Fibroblast of lung (primary cell): ENCODE measurements at regions not wholly inside any gene's neighbourhood (a gene's known extent, or its start where the extent isn't known, plus 50 kb on each side); places are given as distances from the start of the nearest gene placed in this dataset.

Source experiments
- EZH2 ChIP-seq: IDR thresholded peaks from 2 replicates; pipeline ENCODE4 v1.5.1; 2012; ENCODE audit warnings: low read length, control low read depth, mild to moderate bottlenecking; ENCODE audit errors: missing control alignments
- TF ChIP-seq, protein P1 (sequence below), 2 donors: IDR thresholded peaks in 1 of 2; conservative IDR thresholded peaks in 1 of 2; 1 replicate in 1 of 2; 2 replicates in 1 of 2; pipeline ENCODE4 v1.5.1; 2011 to 2012; ENCODE audit warnings: low read length in 2 of 2, control low read depth in 1 of 2, inconsistent platforms in 1 of 2, low read depth in 1 of 2, mild to moderate bottlenecking in 1 of 2

DNA sequence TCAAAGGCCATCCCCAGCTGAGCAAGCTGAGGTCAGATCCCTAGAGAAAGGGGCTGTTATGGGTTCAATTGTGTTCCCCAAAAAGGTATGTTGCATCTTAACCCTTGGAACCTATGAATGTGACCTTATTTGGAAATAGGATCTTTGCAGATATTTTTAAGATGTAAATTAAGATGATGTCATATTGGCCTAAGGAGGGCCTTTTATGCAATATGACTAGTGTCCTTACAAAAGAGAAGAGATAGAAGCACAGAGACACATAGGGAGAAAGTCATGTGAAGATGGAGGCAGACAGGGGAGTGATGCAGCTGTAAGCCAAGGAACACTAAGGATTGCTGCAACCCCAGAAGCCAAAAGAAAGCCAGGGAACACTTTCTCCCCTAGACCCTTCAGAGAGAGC, 144.3 kb upstream of the TAB2 start:
- TF ChIP-seq, protein P1, sequence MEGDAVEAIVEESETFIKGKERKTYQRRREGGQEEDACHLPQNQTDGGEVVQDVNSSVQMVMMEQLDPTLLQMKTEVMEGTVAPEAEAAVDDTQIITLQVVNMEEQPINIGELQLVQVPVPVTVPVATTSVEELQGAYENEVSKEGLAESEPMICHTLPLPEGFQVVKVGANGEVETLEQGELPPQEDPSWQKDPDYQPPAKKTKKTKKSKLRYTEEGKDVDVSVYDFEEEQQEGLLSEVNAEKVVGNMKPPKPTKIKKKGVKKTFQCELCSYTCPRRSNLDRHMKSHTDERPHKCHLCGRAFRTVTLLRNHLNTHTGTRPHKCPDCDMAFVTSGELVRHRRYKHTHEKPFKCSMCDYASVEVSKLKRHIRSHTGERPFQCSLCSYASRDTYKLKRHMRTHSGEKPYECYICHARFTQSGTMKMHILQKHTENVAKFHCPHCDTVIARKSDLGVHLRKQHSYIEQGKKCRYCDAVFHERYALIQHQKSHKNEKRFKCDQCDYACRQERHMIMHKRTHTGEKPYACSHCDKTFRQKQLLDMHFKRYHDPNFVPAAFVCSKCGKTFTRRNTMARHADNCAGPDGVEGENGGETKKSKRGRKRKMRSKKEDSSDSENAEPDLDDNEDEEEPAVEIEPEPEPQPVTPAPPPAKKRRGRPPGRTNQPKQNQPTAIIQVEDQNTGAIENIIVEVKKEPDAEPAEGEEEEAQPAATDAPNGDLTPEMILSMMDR (conservative IDR thresholded peaks at IDR 0.05 in 1 of 2, IDR thresholded peaks at IDR 0.05 in 1 of 2; ENCODE audit: low read depth in 1 of 2, low read length in 2 of 2), result no peak
- TF ChIP-seq EZH2, result no peak
